K562 (cell line): ENCODE measurements at regions not wholly inside any gene's neighbourhood (a gene's known extent, or its start where the extent isn't known, plus 50 kb on each side); places are given as distances from the start of the nearest gene placed in this dataset.
A peak's percentile ranks its signal among the peaks of the same experiment; 100 is the strongest.

Experiments used
- ATAC-seq: fragments of 200-7000 bp; cut with Tn5 transposase; 3 replicates; pipeline ENCODE4 v1.9.1; 2020; ENCODE audit warnings: moderate library complexity
- BruUV-seq: library from RNA; stranded (reverse); fragments of 400-500 nt; replicated peaks from 2 replicates; lab custom pipeline; 2021; lab: Mats Ljungman, UMichigan
- CTCF ChIA-PET: fragments of 300-600 bp; formaldehyde crosslinking; extraction: SDS; loops from one replicate; lab custom pipeline; 2021; ENCODE audit warnings: low intra/inter-chr PET ratio; lab: Yijun Ruan, JAX
- POLR2A ChIA-PET: fragments of 300-600, 350-650 bp; sonication (Branson Sonifier 250); formaldehyde crosslinking; extraction: SDS; loops from one replicate; lab custom pipeline; 2021; ENCODE audit warnings: antibody characterized with exemption, inconsistent platforms; lab: Yijun Ruan, JAX
- DNase-seq, 4 experiments: peaks; one replicate each; pipeline versions ENCODE4 v3.0.0 to v3.0.0-alpha.2; 2011 to 2018; ENCODE audit warnings: low spot score in 3 of 4, mixed read lengths in 3 of 4; ENCODE audit errors: extremely low read depth in 1 of 4
- FAIRE-seq: peaks from 2 replicates; lab custom pipeline; 2011; peaks lifted over from hg19 to GRCh38; lab: Jason Lieb, UNC
- H2AFZ ChIP-seq: 2 replicates; pipeline ENCODE4 v1.6.0; 2011; ENCODE audit warnings: low read depth, low read length, control low read depth, inconsistent platforms
- H3K27ac ChIP-seq: fragments of 200-600 bp; 3 replicates; pipeline ENCODE4 v1.8.0; 2011; ENCODE audit warnings: low read depth, mild to moderate bottlenecking, control low read depth, inconsistent platforms, low read length, moderate library complexity, mixed read lengths; ENCODE audit errors: extremely low read depth
- H3K27me3 ChIP-seq, 2 experiments: fragments of 300-600 bp in 1 of 2; 2 replicates in 1 of 2; 3 replicates in 1 of 2; pipeline versions ENCODE4 v1.6.0 to v1.8.0; 2011; ENCODE audit warnings: inconsistent platforms in 2 of 2, low read length in 2 of 2, mild to moderate bottlenecking in 1 of 2, mixed read lengths in 1 of 2, moderate library complexity in 1 of 2; ENCODE audit not compliant: control insufficient read depth in 2 of 2, insufficient read depth in 2 of 2
- H3K36me3 ChIP-seq: fragments of 300-600 bp; 3 replicates; pipeline ENCODE4 v1.8.0; 2011; ENCODE audit warnings: mild to moderate bottlenecking, low read length, inconsistent platforms; ENCODE audit not compliant: control insufficient read depth, insufficient read depth
- H3K4me1 ChIP-seq, 2 experiments: fragments of 200-600 bp in 1 of 2; replicated peaks in 1 of 2; 2 replicates in 1 of 2; 3 replicates in 1 of 2; pipeline versions ENCODE4 v1.5.1 to v1.8.0; 2011; ENCODE audit warnings: inconsistent platforms in 2 of 2, low read length in 2 of 2, mild to moderate bottlenecking in 1 of 2, mixed read lengths in 1 of 2, moderate library complexity in 1 of 2; ENCODE audit not compliant: control insufficient read depth in 2 of 2, insufficient read depth in 2 of 2
- H3K4me2 ChIP-seq: 2 replicates; pipeline ENCODE4 v1.6.1; 2011; ENCODE audit warnings: low read length, control low read depth, inconsistent platforms, mixed read lengths; ENCODE audit not compliant: insufficient read depth
- H3K4me3 ChIP-seq: fragments of 200-600 bp; sonication (generic), shearing (Covaris generic); 2 replicates; pipeline ENCODE4 v1.5.1; 2016; ENCODE audit warnings: control low read depth, inconsistent platforms
- H3K79me2 ChIP-seq: fragments of 200-600 bp; 3 replicates; pipeline ENCODE4 v1.8.0; 2011; ENCODE audit warnings: low read length, inconsistent platforms; ENCODE audit not compliant: control insufficient read depth, insufficient read depth
- H3K9ac ChIP-seq, 2 experiments: 2 replicates each; pipeline versions ENCODE4 v1.6.0 to v1.6.1; 2011; ENCODE audit warnings: low read depth in 2 of 2, low read length in 2 of 2, control low read depth in 1 of 2, inconsistent platforms in 1 of 2, mild to moderate bottlenecking in 1 of 2, mixed read lengths in 1 of 2; ENCODE audit not compliant: insufficient read depth in 1 of 2
- H3K9me1 ChIP-seq: one replicate; pipeline ENCODE4 v1.6.0; 2011; ENCODE audit warnings: inconsistent platforms, mild to moderate bottlenecking, low read length, moderate library complexity; ENCODE audit not compliant: control insufficient read depth, insufficient read depth
- H3K9me3 ChIP-seq: replicated peaks from 2 replicates; pipeline ENCODE4 v1.5.1; 2011; ENCODE audit warnings: low read depth, low read length, inconsistent platforms; ENCODE audit not compliant: control insufficient read depth, insufficient read depth
- H4K20me1 ChIP-seq: replicated peaks from 2 replicates; pipeline ENCODE4 v1.6.1; 2011; ENCODE audit warnings: low read length, inconsistent platforms, mixed read lengths; ENCODE audit not compliant: control insufficient read depth, insufficient read depth
- DEAF1 ChIP-seq: fragments of 450-650 bp; formaldehyde crosslinking; IDR thresholded peaks from 2 replicates; pipeline ENCODE4 v1.4.0; 2020; ENCODE audit warnings: mild to moderate bottlenecking, moderate library complexity
- FOXA3 ChIP-seq, 2 experiments: fragments of 450-650 bp in 1 of 2; sonication (generic) in 1 of 2; formaldehyde crosslinking; IDR thresholded peaks in 1 of 2; conservative IDR thresholded peaks in 1 of 2; 2 replicates each; pipeline versions ENCODE4 v1.4.0 to v1.8.0; 2020 to 2022; ENCODE audit warnings: mild to moderate bottlenecking in 2 of 2, missing genetic modification reagents in 1 of 2
- SPI1 ChIP-seq: IDR thresholded peaks from 2 replicates; pipeline ENCODE4 v1.6.1; 2011; ENCODE audit warnings: low read depth, low read length, control low read depth, borderline replicate concordance
- WGBS: fragments of 100-300 bp; shearing (Covaris generic); methylation state at CpG from one replicate; pipeline ENCODE4 v1.1.6; 2016; ENCODE audit warnings: low coverage, mixed read lengths; ENCODE audit not compliant: insufficient coverage; ENCODE audit errors: missing lambda C conversion rate; 5-methylcytosine and 5-hydroxymethylcytosine counted together
- in situ Hi-C: fragments of 300-500 bp; cut with MboI; formaldehyde crosslinking; loops from 4 replicates; pipeline ENCODE4 v1.15.0; 2018; ENCODE audit warnings: inconsistent platforms, mixed read lengths
- intact Hi-C: fragments of 100-400 bp; cut with micrococcal nuclease; formaldehyde crosslinking; loops from 2 replicates; pipeline ENCODE4 v1.14.2; 2022

GRCh38 chr2:47651296-47651695, 80.5 kb upstream of the KCNK12 start:
- Histone ChIP-seq H3K4me3 (no peak overlapping the region), H3K9me3 (no peaks in the 10 kb centered on the region), H4K20me1 (peaks cover 8% of the 10 kb centered on the region; the same call in 1 of the 2 replicates), H3K27ac (no peak overlapping the region), H3K9ac (no peak overlapping the region), H3K36me3 (no peaks in the 10 kb centered on the region), H3K79me2 (no peaks in the 10 kb centered on the region), H2AFZ (no peak overlapping the region), H3K27me3 (peaks cover 22 to 66% of the 10 kb centered on the region in 2 experiments), H3K4me2 (no peak overlapping the region), H3K9me1 (peaks cover 3% of the 10 kb centered on the region), H3K4me1 (peaks cover 0 to 9% of the 10 kb centered on the region in 2 experiments; a peak in 3 of 5 replicates)
- intact Hi-C loops (no loop called here), in situ Hi-C loops (no loop called here)
- no TSS peak for BruUV-seq
- ATAC-seq (no peak), FAIRE-seq (no peak), DNase-seq (no peak)
- CTCF ChIA-PET = no interaction called here
- WGBS = 2% methylated on average over 5 of the region's 5 CpGs
- POLR2A ChIA-PET = no interaction called here
- peak in 1 of 2 experiments; percentile 75; a peak in 1 of 4 replicates for TF ChIP-seq FOXA3 (CRISPR knock-in tag; conservative IDR thresholded peaks at IDR 0.05 in 1 of 2, IDR thresholded peaks at IDR 0.05 in 1 of 2)
- no peak for TF ChIP-seq DEAF1 (CRISPR knock-in tag)
- no peak for TF ChIP-seq SPI1
